ENCODE measurements at regions not wholly inside any gene's neighbourhood (a gene's known extent, or its start where the extent isn't known, plus 50 kb on each side); places are given as distances from the start of the nearest gene placed in this dataset.

DNA sequence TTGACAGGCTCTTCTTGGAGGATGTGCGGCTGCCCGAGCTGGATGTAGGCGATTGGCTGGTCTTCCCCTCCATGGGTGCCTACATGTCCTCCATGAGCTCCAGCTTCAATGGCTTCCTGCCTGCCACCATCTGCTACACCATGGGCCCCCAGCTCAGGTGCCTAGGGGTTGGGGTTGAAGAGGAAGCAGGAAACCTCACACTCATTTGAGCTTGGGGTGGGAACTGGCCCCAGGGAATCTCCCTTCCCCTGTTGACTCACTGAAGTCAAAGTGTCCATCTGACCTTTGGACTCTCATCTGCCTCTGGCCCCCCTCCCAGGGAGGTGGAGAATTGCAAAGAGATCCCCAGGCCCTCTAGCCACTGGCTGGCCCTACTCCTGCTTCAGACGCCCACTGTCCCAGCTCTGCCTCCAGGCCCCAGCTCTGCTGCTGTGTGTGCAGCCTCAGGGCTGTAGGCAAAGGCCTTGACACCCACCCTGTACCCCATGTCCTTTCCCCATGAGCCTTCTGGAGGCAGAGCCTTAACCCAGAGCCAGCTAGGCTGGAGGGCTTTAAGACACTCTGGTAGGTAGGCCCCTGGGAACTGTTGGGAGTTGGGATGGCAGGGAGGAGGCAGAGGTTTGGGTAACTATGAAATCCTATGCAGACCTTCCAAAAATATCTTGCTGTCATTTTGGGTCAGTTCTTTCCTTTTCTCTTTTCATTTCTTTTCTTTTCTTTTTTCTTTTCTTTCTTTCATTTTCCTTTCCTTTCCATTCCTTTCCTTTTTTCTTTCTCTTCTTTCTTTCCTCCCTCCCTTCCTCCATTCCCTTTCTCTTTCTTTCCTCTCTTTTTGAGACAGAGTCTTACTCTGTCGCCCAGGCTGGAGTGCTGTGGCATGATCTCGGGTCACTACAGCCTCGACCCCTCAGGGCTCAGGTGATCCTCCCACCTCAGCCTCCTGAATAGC lies 66.9 kb upstream of the TINAGL1 start:
- Histone ChIP-seq H3K36me3 (ENCODE audit: control insufficient read depth, insufficient read depth, low read length) (no peaks in the 10 kb centered on the region), H3K4me3 (replicated peaks; ENCODE audit: low read depth, low read length) (no peak overlapping the region), H3K27me3 (replicated peaks; ENCODE audit: control insufficient read depth, insufficient read depth, low read length) (no peaks in the 10 kb centered on the region)
- TF ChIP-seq, protein P1, sequence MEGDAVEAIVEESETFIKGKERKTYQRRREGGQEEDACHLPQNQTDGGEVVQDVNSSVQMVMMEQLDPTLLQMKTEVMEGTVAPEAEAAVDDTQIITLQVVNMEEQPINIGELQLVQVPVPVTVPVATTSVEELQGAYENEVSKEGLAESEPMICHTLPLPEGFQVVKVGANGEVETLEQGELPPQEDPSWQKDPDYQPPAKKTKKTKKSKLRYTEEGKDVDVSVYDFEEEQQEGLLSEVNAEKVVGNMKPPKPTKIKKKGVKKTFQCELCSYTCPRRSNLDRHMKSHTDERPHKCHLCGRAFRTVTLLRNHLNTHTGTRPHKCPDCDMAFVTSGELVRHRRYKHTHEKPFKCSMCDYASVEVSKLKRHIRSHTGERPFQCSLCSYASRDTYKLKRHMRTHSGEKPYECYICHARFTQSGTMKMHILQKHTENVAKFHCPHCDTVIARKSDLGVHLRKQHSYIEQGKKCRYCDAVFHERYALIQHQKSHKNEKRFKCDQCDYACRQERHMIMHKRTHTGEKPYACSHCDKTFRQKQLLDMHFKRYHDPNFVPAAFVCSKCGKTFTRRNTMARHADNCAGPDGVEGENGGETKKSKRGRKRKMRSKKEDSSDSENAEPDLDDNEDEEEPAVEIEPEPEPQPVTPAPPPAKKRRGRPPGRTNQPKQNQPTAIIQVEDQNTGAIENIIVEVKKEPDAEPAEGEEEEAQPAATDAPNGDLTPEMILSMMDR (IDR thresholded peaks at IDR 0.05; ENCODE audit: insufficient read depth, low read length, poor library complexity, severe bottlenecking), result no peak
- peak; percentile 34 for DNase-seq (ENCODE audit: extremely low read depth, insufficient read length)

DNA sequence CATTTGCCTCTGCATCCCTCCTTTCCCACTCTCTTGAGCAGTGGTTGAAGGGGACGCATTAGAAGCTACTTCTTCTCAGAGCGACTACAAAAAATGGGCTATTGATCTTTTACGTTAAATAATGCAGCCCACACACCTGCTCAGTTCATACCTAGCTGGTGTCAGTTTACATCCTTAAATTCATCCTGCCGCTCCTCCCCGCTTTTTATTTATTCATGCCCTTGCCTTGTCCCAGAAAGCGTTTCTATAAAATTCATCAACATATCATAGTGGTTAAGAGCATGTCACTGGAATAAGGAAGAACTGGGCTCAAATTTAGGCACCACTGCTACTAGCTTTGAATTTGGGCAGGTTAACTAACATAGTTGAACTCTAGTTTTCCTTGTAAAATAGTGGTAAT lies 66.0 kb upstream of the TINAGL1 start:
- DNase-seq (ENCODE audit: extremely low read depth, insufficient read length), result no peak
- TF ChIP-seq, protein P1 (IDR thresholded peaks at IDR 0.05; ENCODE audit: insufficient read depth, low read length, poor library complexity, severe bottlenecking), result no peak
- H3K36me3 ChIP-seq (ENCODE audit: control insufficient read depth, insufficient read depth, low read length), result no peaks in the 10 kb centered on the region
- H3K27me3 ChIP-seq (replicated peaks; ENCODE audit: control insufficient read depth, insufficient read depth, low read length), result no peaks in the 10 kb centered on the region
- no peak overlapping the region for H3K4me3 ChIP-seq (replicated peaks; ENCODE audit: low read depth, low read length)

DNA sequence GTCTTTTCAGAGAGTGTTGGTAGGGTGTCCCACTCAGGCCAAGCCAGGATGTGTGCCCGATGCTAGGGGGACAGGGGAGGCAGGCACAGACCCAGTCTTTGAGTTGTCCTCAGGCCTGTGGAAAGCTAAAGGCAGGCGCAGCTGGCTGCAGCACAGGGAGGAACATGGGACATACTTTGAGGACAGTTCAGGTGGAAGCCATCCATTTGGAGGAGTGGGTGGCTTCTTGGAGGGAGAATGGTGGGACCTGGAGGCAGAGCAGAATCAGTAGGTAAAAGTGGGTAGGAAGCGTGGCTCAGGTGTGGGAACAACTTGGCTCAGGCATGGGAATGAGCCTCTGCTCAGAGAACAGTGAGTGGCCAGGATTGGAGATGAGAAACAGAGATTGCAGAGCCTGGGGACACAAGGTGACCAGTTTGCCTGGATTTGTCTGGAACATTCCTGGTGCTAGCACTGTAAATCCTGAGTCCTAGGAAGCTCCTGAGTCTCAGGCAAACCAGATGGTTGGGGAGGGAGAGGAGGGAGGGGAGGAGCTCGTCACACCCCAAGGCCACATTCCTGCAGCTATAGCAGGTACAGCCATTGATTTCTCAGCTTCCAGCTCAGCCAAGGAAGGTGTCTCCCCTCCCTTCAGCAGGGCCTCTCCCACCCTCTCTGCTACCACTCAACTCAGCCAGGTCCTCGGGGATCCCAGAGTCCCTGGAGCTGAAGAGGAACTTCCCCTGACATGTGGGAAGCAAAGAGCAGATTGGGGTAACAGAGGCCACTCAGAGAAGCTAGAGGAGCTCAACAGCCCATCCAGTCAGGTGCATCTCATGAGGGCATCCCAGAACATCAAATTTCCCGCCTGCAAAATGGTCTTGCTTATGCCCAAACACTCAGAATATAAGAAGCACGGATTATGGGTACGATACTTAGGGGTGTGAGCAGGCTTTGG lies 65.2 kb upstream of the TINAGL1 start:
- Histone ChIP-seq H3K27me3 (replicated peaks; ENCODE audit: control insufficient read depth, insufficient read depth, low read length) (no peaks in the 10 kb centered on the region), H3K36me3 (ENCODE audit: control insufficient read depth, insufficient read depth, low read length) (no peaks in the 10 kb centered on the region), H3K4me3 (replicated peaks; ENCODE audit: low read depth, low read length) (no peak overlapping the region)
- TF ChIP-seq, protein P1 (IDR thresholded peaks at IDR 0.05; ENCODE audit: insufficient read depth, low read length, poor library complexity, severe bottlenecking), result no peak
- no peak for DNase-seq (ENCODE audit: extremely low read depth, insufficient read length)

DNA sequence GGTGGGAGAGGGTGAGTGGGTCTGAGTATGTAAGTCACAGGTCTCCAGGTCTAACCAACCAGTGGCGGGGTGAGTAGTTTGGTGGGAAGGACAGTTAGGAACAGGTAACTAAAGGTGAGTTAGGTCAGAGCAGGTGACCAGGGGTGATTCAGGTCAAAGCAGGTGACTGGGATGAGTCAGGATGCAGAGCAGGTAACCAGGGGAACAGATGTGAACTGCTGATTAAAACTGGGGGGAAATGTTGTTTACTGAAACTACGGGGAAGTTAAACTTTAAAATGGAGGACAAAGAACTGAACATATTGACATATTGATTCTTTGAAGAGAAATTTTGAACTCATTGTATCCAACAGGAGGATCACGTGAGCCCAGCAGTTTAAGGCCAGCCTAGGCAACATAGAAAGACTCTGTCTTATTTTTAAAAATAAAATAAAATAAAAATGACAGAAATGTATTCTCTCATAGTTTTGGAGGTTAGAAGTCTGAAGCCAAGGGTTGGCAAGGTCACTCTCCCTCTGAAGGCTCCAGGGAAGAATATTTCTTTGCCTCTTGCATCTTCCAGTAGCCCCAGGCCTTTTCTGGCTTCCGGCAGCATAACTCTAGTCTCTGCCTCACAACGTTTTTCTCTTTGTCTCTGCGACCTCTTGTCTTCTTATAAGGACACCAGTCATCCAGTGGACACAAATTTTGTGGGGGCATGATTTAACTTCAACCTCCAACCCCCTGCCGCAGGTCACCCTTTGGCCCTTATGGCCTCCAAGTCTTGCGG lies 64.3 kb upstream of the TINAGL1 start:
- TF ChIP-seq, protein P1 (IDR thresholded peaks at IDR 0.05; ENCODE audit: insufficient read depth, low read length, poor library complexity, severe bottlenecking), result no peak
- no peaks in the 10 kb centered on the region for H3K27me3 ChIP-seq (replicated peaks; ENCODE audit: control insufficient read depth, insufficient read depth, low read length)
- no peak overlapping the region for H3K4me3 ChIP-seq (replicated peaks; ENCODE audit: low read depth, low read length)
- no peaks in the 10 kb centered on the region for H3K36me3 ChIP-seq (ENCODE audit: control insufficient read depth, insufficient read depth, low read length)
- DNase-seq (ENCODE audit: extremely low read depth, insufficient read length), result no peak

DNA sequence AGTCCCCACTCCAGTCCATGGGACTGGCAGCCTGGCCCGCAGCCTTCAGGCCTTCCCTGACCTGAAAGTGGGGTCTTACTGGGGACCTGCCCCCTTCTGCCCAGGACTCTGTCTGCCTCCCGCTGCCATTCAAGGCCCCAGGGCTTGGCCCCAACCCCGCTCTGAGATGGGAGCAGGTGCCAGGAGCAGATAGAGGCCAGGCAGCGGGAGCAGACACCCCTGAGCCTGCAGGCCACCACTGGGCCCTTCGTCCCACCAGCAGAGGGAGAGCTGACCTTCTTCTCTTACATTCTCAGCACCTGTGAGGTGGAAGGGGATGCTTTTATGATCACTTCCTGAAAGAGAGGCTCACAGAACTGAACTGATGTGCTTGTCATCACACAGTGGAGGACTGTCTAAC lies 62.2 kb upstream of the TINAGL1 start:
- no peak overlapping the region for H3K4me3 ChIP-seq (replicated peaks; ENCODE audit: low read depth, low read length)
- H3K36me3 ChIP-seq (ENCODE audit: control insufficient read depth, insufficient read depth, low read length), result no peaks in the 10 kb centered on the region
- no peak for DNase-seq (ENCODE audit: extremely low read depth, insufficient read length)
- TF ChIP-seq, protein P1 (IDR thresholded peaks at IDR 0.05; ENCODE audit: insufficient read depth, low read length, poor library complexity, severe bottlenecking), result no peak
- no peaks in the 10 kb centered on the region for H3K27me3 ChIP-seq (replicated peaks; ENCODE audit: control insufficient read depth, insufficient read depth, low read length)

Measured in GM06990 (cell line).